ENCODE measurements at regions not wholly inside any gene's neighbourhood (a gene's known extent, or its start where the extent isn't known, plus 50 kb on each side); places are given as distances from the start of the nearest gene placed in this dataset.

DNA sequence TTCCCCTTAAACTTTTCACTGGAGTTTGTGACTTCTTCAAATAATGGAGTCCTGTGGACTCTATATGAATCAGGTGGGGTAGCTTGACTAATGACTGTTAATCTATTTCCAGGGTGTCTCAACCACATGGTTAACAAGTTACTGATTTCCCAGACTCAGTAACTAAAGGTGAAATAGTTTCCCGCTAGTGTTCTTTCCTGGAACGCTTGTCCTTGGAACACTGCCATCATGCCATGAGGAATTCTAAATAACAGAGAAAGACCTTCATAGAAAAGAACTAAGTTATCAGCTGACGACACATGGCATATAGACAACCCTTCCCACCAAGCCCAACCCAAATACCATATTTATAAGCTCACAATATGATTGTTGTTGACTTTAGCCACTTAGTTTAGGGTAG, 1027.9 kb upstream of the FAM98A start (continued):
- TF ChIP-seq, protein P1, sequence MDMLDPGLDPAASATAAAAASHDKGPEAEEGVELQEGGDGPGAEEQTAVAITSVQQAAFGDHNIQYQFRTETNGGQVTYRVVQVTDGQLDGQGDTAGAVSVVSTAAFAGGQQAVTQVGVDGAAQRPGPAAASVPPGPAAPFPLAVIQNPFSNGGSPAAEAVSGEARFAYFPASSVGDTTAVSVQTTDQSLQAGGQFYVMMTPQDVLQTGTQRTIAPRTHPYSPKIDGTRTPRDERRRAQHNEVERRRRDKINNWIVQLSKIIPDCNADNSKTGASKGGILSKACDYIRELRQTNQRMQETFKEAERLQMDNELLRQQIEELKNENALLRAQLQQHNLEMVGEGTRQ (CRISPR knock-in tag; IDR thresholded peaks at IDR 0.05), result no peak
- no peak for TF ChIP-seq CBFB (CRISPR knock-in tag; IDR thresholded peaks at IDR 0.05; ENCODE audit: low read depth)
- TF ChIP-seq, protein P2, sequence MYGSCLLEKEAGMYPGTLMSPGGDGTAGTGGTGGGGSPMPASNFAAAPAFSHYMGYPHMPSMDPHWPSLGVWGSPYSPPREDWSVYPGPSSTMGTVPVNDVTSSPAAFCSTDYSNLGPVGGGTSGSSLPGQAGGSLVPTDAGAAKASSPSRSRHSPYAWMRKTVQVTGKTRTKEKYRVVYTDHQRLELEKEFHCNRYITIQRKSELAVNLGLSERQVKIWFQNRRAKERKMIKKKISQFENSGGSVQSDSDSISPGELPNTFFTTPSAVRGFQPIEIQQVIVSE (CRISPR knock-in tag; IDR thresholded peaks at IDR 0.05; ENCODE audit: borderline replicate concordance), result no peak
- TF ChIP-seq ATF1 (CRISPR knock-in tag; IDR thresholded peaks at IDR 0.05), result no peak
- no peak for TF ChIP-seq ZNF138 (CRISPR knock-in tag; conservative IDR thresholded peaks at IDR 0.05)
- TF ChIP-seq, protein P3, sequence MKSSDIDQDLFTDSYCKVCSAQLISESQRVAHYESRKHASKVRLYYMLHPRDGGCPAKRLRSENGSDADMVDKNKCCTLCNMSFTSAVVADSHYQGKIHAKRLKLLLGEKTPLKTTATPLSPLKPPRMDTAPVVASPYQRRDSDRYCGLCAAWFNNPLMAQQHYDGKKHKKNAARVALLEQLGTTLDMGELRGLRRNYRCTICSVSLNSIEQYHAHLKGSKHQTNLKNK (CRISPR knock-in tag; IDR thresholded peaks at IDR 0.05), result no peak
- no peak for TF ChIP-seq GABPB1 (CRISPR knock-in tag; IDR thresholded peaks at IDR 0.05)

DNA sequence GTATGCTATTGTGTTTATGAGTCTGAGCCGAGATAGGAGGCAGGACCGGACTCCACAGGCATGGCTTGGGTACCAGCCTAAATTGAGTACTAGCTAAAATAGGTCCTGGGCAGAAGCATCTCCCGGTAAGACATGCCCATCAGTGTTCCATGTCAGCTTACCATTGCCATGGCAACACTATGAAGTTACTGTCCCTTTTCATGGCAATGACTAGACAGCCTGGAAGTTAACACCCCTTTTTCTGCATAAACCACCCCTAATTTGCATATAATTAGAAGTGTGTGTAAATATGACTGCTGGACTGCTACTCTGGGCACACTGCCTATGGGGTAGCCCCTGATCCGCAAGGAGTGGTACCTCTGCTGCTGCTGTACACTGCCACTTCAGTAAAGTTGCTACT, 1005.1 kb upstream of the FAM98A start:
- Mint-ChIP-seq H3K4me1 (no peaks in the 10 kb centered on the region), H3K27ac (no peak overlapping the region), H3K9me3 (no peaks in the 10 kb centered on the region), H3K36me3 (no peaks in the 10 kb centered on the region), H3K27me3 (ENCODE audit: low read depth) (no peaks in the 10 kb centered on the region), H3K4me3 (no peak overlapping the region)
- DNase-seq (ENCODE audit: low spot score) (no peak), ATAC-seq (no peak)
- POLR2A ChIA-PET, result interaction anchor here (0.6 kb wide), 1 partner anchor 61 kb away, joined by 4 read pairs; no protein-coding TSS in a partner anchor
- CTCF ChIA-PET, result no interaction called here
- TF ChIP-seq ZNF232 (CRISPR knock-in tag; IDR thresholded peaks at IDR 0.05), result no peak
- TF ChIP-seq CREB1 (CRISPR knock-in tag; IDR thresholded peaks at IDR 0.05), result no peak
- TF ChIP-seq TCF7 (CRISPR knock-in tag; IDR thresholded peaks at IDR 0.05; ENCODE audit: low read depth), result no peak
- no peak for TF ChIP-seq SP1 (CRISPR knock-in tag; conservative IDR thresholded peaks at IDR 0.05)
- TF ChIP-seq, protein P4, sequence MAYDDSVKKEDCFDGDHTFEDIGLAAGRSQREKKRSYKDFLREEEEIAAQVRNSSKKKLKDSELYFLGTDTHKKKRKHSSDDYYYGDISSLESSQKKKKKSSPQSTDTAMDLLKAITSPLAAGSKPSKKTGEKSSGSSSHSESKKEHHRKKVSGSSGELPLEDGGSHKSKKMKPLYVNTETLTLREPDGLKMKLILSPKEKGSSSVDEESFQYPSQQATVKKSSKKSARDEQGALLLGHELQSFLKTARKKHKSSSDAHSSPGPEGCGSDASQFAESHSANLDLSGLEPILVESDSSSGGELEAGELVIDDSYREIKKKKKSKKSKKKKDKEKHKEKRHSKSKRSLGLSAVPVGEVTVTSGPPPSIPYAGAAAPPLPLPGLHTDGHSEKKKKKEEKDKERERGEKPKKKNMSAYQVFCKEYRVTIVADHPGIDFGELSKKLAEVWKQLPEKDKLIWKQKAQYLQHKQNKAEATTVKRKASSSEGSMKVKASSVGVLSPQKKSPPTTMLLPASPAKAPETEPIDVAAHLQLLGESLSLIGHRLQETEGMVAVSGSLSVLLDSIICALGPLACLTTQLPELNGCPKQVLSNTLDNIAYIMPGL (CRISPR knock-in tag; IDR thresholded peaks at IDR 0.05), result no peak
- TF ChIP-seq EMX1 (CRISPR knock-in tag; IDR thresholded peaks at IDR 0.05), result no peak
- TF ChIP-seq MXD4 (CRISPR knock-in tag; IDR thresholded peaks at IDR 0.05; ENCODE audit: borderline replicate concordance), result no peak
- TF ChIP-seq, protein P5, sequence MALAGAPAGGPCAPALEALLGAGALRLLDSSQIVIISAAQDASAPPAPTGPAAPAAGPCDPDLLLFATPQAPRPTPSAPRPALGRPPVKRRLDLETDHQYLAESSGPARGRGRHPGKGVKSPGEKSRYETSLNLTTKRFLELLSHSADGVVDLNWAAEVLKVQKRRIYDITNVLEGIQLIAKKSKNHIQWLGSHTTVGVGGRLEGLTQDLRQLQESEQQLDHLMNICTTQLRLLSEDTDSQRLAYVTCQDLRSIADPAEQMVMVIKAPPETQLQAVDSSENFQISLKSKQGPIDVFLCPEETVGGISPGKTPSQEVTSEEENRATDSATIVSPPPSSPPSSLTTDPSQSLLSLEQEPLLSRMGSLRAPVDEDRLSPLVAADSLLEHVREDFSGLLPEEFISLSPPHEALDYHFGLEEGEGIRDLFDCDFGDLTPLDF (CRISPR knock-in tag; IDR thresholded peaks at IDR 0.05), result no peak
- TF ChIP-seq SOX15 (CRISPR knock-in tag; IDR thresholded peaks at IDR 0.05), result no peak
- TF ChIP-seq SMAD3 (CRISPR knock-in tag; IDR thresholded peaks at IDR 0.05; ENCODE audit: borderline replicate concordance), result no peak
- TF ChIP-seq RELA (CRISPR knock-in tag; IDR thresholded peaks at IDR 0.05; ENCODE audit: borderline replicate concordance), result no peak
- TF ChIP-seq FOXP1 (CRISPR knock-in tag; IDR thresholded peaks at IDR 0.05; ENCODE audit: borderline replicate concordance), result no peak
- TF ChIP-seq, protein P6, sequence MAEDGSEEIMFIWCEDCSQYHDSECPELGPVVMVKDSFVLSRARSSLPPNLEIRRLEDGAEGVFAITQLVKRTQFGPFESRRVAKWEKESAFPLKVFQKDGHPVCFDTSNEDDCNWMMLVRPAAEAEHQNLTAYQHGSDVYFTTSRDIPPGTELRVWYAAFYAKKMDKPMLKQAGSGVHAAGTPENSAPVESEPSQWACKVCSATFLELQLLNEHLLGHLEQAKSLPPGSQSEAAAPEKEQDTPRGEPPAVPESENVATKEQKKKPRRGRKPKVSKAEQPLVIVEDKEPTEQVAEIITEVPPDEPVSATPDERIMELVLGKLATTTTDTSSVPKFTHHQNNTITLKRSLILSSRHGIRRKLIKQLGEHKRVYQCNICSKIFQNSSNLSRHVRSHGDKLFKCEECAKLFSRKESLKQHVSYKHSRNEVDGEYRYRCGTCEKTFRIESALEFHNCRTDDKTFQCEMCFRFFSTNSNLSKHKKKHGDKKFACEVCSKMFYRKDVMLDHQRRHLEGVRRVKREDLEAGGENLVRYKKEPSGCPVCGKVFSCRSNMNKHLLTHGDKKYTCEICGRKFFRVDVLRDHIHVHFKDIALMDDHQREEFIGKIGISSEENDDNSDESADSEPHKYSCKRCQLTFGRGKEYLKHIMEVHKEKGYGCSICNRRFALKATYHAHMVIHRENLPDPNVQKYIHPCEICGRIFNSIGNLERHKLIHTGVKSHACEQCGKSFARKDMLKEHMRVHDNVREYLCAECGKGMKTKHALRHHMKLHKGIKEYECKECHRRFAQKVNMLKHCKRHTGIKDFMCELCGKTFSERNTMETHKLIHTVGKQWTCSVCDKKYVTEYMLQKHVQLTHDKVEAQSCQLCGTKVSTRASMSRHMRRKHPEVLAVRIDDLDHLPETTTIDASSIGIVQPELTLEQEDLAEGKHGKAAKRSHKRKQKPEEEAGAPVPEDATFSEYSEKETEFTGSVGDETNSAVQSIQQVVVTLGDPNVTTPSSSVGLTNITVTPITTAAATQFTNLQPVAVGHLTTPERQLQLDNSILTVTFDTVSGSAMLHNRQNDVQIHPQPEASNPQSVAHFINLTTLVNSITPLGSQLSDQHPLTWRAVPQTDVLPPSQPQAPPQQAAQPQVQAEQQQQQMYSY (CRISPR knock-in tag; IDR thresholded peaks at IDR 0.05), result no peak
- TF ChIP-seq, protein P7, sequence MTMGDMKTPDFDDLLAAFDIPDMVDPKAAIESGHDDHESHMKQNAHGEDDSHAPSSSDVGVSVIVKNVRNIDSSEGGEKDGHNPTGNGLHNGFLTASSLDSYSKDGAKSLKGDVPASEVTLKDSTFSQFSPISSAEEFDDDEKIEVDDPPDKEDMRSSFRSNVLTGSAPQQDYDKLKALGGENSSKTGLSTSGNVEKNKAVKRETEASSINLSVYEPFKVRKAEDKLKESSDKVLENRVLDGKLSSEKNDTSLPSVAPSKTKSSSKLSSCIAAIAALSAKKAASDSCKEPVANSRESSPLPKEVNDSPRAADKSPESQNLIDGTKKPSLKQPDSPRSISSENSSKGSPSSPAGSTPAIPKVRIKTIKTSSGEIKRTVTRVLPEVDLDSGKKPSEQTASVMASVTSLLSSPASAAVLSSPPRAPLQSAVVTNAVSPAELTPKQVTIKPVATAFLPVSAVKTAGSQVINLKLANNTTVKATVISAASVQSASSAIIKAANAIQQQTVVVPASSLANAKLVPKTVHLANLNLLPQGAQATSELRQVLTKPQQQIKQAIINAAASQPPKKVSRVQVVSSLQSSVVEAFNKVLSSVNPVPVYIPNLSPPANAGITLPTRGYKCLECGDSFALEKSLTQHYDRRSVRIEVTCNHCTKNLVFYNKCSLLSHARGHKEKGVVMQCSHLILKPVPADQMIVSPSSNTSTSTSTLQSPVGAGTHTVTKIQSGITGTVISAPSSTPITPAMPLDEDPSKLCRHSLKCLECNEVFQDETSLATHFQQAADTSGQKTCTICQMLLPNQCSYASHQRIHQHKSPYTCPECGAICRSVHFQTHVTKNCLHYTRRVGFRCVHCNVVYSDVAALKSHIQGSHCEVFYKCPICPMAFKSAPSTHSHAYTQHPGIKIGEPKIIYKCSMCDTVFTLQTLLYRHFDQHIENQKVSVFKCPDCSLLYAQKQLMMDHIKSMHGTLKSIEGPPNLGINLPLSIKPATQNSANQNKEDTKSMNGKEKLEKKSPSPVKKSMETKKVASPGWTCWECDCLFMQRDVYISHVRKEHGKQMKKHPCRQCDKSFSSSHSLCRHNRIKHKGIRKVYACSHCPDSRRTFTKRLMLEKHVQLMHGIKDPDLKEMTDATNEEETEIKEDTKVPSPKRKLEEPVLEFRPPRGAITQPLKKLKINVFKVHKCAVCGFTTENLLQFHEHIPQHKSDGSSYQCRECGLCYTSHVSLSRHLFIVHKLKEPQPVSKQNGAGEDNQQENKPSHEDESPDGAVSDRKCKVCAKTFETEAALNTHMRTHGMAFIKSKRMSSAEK (CRISPR knock-in tag; IDR thresholded peaks at IDR 0.05; ENCODE audit: borderline replicate concordance), result no peak

Data from WTC11 (cell line).